ENCODE measurements at regions not wholly inside any gene's neighbourhood (a gene's known extent, or its start where the extent isn't known, plus 50 kb on each side); places are given as distances from the start of the nearest gene placed in this dataset.

DNA sequence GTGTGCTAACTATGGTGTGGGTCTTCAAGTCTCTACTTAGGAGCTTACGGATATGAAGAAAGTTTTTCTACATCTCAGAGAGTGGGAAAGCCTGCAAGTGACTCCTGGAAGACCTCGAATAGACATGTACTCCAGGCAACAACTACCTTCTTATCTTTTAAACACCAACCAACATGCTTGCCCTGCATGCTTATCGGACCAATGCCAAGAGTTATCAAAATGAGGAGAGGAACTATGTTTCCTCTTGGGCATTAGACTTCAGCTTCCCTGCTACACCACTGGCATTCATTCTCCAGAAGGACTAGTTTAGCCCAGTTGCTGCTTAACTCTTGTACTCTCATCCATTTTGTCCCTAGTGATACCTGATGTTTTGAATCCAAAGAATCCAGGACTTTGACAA lies 74.7 kb upstream of the MAN2A1 start:
- TF ChIP-seq EZH2phosphoT487 (IDR thresholded peaks at IDR 0.05; ENCODE audit: insufficient read depth, low read depth) (no peak), EZH2 (IDR thresholded peaks at IDR 0.05; ENCODE audit: insufficient read depth, poor library complexity, severe bottlenecking) (no peak)
